Epidermal melanocyte (primary cell): ENCODE measurements at regions not wholly inside any gene's neighbourhood (a gene's known extent, or its start where the extent isn't known, plus 50 kb on each side); places are given as distances from the start of the nearest gene placed in this dataset.

Source experiments
- DNase-seq: peaks from one replicate; pipeline ENCODE4 v3.0.0; 2011; ENCODE audit warnings: low spot score; ENCODE audit not compliant: insufficient read length

DNA sequence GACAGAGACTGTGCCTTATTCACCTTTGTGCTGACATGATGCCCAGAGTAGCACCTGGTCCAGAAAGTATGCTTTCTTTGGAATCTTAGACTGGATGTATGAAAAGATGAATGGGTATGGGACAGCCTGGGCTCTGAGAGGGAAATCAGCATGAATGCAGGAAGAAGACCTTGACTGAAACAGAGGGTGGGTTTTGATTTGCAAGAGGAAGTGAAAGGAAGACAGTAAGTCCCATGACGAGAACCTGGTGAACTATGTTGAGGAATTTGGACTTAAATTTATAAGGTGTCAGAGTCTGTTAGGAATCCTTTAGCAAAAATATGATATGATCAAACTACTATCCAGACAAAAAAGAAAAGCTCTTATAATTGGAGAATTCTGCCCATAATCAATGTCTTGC is 301.9 kb downstream of the SPRY2 start:
- no peak for DNase-seq

DNA sequence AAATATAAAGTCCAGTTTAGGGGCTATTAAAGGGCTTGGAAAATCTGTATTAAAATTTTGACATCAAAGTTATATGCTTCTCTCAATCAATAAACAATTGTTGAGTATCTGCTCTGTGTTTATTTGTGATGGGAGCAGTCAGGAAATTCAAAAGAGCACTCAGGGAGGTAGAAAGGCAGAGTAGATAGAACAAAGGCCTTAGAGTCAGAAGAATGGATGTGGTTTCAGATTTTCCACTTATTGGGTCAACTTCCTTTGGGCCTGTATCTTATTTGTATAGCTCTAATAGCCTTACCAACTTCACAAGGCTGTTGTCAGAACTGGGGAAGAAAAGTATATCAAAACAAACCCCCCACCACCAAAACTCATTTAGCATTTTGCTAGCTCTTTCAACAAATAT is 302.6 kb downstream of the SPRY2 start:
- DNase-seq, result no peak

DNA sequence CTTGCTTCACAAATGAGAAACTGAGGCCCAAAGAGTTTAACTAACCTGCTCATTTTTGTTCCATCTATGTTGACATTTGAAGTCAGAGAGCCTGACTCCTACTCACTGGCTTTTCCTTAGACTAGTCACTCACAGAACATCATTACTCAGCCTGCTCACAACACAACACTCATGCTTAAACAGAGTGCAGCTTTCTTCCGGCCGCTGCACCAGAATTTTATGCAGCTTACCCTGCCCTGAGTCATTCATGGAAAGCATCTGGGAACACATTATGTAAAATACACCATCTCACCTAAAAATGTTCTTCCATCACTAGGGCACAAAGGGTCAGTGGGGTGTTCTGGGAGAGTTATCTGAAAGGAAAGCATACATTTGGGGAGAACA is 303.4 kb downstream of the SPRY2 start:
- DNase-seq, result peak; percentile 18

DNA sequence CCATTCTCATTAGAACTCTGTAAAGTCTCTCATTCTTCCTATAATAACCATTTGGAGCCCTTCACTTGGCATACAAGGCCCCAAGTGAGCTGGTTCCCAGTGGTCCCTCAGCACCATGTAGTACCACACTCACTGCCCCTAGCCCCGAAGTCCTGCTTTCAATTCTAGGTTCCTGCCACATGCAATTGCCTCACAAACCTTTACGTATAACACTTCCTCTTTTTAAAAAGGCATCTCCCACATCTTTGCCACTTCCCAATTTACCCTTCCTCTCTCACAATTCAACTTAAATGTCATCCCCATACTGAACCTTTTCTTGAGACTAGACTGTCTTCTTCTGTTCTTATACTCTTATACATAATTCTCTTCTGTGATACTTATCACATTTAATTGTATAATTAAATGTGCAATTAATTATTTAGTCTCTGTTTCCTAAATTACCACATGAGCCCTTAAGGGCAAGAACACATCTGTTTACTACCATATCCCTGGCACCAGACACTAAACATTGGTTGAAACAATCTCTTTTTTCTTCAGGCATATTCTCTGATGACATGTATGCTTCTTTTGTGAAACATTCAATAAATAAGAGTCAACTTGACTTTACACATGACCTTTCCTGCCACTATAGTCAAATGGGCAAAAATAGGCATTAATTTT is 304.0 kb downstream of the SPRY2 start:
- no peak for DNase-seq

DNA sequence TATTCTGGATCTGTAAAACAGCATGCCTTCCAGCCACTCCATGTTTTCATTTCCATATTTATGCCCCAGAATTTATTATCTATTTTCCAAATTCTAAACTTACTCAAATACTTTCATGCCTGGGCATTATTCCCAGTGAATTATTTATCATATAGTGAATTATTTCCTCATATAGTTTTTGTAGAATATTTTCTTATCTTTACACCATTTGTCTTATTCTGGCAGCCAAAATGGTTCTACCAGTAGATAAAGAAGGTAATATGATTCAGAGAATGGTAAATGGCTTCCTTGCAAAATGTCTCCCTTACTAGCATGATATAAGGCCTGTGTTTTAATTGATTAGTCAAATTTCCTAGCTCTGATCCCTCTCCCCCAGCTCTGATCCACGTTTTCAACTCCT is 305.8 kb downstream of the SPRY2 start:
- no peak for DNase-seq

DNA sequence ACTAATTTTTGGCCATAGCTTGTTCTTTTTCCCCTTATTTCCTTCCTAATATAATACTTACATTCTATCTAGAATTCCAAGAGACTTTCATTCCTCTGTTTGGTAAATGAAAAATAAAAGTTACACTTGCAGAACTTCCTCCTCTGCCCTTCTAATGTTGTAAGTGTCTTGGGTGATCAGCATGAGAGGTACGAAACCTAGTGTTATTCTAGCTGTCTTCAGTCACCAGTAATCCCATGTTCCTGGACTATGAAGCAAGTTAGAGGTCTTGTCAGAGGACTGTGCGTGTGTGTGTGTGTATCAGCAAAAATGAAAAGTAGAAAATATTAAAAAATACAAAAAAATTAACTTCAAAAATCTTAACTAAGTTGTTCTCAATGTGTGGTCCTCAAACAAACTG is 307.0 kb downstream of the SPRY2 start:
- no peak for DNase-seq

DNA sequence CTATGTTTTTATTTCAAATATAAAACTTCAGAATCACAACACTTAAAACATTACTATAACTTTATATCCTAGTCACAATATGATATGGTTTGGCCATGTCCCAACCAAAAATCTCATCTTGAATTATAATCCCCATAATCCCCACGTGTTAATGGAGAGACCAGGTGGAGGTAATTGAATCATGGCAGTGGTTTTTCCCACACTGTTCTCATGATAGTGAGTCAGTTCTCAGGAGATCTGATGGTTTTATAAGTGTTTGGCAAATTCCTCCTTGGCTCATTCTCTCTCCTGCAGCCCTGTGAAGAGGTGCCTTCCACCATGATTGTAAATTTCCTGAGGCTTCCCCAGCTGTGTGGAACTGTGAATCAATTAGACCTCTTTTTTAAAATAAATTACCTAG is 307.6 kb downstream of the SPRY2 start:
- no peak for DNase-seq

DNA sequence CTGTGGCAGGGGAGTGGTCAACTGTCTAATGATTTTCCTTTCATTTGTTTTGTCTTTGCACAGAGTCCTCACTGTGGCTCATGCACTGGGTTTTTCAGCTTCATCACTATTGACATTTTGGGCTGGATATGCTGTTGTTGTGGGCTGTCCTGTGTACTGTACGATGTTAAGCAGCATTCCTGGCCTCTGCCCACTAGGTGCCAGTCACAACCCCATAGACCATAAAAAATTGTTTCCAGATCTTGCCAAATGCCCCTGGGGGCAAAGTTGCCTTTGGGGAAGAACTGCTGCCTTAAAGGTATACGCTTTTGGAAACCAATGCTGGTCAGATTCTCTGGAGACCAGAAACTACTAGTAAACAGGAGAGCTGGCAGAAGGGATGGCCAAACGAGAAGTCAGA is 310.4 kb downstream of the SPRY2 start:
- no peak for DNase-seq

DNA sequence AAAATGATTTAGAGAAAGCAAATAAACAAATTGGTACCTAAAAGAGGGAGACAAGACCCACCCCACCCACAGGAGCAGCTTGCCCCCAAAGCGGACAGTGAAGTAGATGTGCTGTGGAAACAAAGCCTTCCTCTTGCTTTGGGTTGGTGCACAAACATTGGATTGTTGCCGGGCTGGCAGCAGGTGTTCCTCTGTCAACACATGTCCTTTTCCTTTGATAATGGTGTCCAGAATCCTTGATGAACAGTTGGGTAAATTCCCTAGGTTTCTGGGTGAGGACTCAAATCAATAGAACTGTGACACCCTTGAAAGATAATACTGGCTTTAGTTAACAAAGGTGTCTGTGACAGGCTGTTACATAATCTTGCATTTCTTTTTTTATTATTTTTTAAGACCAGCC is 311.8 kb downstream of the SPRY2 start:
- DNase-seq, result no peak

DNA sequence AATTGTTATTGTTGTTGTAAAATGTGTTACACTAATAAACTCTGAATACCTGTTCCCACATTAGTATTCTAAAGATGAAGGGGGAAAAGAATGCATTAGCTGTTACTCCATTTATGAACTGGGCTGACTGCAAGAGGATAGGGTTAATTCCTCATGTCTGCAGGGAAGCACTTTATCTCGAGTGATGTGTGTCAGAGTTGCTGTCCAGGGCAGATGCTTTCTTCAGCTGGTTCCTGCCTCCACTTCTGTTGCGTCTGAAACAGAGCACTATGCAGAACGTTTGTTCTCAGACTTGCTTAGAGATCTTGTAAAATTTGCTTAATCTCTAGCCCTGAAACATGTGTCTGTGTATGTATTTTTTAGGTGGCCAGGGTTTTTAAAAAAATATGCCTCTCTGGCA is 318.8 kb downstream of the SPRY2 start:
- no peak for DNase-seq

DNA sequence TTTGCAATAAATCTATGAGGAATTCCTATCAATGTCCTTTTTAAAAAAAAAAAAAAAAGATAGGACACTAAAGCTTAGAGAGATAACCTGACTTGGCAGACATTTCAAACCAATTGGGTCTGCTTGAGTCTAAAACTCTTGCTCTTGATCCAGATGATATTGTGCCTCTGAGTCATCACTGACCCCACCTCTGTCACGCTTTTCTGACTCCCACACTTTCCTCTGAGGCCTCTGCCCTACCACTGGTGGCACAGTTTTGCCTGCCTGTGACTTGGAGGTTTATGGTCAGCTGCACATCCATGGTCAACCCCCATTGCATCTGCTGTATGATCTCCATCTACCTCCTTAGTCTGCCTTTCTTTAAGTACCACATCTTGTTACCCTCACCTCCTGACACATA is 328.7 kb downstream of the SPRY2 start:
- no peak for DNase-seq

DNA sequence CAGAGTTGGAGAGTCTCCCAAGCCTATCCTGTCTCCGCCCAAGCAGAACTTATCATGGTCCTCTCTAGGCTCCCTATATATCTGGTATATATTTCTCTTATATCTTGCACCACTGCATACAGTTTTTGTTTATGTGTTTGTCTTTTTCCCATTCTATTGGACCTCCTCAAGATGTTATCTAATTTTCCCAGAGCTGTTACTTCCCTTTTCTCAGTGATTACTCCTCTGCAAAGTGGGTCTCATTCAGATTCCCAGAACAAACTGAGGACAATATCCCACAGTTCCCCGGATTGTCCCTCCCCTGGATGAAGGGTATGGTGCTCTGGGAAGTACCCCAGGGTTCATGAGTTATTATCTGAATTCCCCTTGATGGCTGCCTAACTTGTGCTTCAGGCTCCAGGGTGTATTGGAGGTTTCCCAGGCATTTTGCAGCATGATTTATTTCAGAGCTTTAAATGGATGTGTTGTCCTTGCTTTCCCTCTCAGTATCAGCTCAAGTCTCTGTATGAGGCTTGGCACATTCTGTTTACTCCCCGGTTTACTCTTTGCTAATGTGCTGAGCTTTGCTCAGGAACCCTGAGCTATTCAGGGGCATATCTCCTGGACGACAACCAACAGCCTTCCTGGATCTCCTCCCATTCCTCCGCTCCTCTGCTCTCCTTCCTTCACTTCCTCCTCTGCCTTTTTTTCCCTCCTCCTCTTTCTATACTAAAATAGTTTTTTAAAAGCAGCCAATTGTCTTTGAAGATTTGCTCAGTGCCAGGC is 329.3 kb downstream of the SPRY2 start:
- DNase-seq, result peak; percentile 64

DNA sequence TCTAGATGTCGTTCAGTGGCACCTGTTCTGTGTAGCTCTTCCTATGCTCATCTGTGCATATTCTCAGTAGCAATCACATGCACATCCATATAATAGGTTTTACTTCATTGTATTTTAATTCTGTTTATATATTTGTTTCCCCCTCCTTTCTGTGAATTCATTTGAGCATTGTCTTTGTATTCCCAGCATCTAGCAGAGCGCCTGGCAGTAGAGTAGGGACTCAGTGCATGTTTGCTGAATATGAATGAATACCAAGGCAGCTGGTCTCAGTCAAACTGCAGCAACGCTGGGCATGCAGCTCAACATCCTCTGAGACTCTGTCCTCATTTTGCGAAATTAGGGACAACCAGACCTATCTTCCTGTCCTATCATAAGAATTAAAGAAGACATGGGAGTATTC is 330.1 kb downstream of the SPRY2 start:
- no peak for DNase-seq

DNA sequence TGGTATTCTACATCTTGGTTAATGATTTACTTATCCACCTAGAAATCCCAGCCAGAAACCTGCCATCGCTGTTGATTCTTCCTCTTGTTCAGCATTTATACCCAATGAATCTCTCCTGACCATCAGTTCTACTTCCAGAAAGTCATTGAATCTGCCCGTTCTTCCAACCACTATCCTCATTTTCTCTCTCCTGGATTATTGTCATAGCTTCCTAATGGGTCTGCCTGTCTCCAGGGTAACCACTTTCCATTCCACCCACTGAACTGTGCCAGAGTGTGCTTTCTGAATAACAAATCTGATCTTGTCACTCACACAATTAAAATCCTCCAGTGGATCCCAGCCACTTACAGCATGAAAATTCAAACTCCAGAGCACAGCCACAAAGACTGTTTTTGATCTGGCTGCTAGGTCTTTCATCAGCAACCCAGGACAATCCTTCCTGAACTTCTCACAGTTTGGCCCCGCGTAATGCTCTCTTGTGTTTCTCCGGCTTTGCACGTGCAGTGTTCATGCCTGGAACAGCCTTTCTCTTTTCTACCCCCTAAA is 330.6 kb downstream of the SPRY2 start:
- DNase-seq, result no peak

DNA sequence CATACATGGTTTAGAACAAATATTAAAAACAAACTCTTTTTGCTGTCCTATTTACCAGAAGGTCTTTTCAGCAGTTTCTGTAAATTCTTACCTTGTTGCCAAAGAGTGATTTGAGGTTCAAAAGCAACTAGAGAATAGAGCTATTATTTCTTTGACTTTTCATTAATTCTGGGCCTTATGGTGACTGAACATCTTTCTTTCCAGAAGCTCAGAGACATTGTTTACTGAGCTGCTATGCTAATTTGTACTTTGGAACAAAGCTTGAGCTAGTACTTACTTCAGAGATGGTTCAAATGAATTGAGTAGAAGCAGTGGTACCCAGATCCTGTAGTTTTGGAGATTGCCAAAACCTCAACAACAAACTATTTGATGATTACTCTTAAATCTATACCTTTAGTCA is 331.2 kb downstream of the SPRY2 start:
- no peak for DNase-seq

DNA sequence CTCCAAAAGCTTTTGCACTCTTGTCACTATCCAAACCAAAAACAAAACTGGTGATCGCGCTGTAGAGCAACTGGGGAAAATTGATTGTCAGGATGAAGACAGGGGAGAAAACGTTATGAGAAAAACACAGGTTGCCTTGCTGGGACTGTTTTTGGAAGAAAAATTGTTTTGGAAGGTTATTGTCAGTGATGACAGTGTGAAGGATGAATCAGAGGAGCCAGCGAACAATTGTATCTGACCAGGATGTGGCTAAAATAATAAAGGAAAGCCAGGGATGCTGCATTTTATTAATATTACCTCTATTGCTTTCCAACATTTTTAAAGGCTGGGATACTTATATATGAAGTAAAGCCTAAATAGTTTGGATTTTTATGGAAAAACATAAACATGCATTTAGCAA is 334.0 kb downstream of the SPRY2 start:
- DNase-seq, result no peak

DNA sequence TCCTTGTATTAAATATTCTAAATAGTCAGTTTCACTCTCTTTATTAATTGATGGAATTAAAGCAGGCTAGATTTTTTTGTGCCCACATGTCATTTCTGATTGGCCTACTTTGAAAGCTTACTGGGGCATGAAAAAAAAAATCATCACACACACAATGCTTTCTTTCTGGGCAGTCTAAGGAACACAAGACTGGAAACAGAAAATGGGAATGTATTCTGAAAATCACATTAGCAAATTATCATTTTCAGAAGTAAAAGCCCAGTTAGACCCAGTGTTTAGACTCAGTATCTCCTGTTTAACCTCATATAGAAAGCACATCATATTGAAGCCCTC is 339.4 kb downstream of the SPRY2 start:
- DNase-seq, result no peak

DNA sequence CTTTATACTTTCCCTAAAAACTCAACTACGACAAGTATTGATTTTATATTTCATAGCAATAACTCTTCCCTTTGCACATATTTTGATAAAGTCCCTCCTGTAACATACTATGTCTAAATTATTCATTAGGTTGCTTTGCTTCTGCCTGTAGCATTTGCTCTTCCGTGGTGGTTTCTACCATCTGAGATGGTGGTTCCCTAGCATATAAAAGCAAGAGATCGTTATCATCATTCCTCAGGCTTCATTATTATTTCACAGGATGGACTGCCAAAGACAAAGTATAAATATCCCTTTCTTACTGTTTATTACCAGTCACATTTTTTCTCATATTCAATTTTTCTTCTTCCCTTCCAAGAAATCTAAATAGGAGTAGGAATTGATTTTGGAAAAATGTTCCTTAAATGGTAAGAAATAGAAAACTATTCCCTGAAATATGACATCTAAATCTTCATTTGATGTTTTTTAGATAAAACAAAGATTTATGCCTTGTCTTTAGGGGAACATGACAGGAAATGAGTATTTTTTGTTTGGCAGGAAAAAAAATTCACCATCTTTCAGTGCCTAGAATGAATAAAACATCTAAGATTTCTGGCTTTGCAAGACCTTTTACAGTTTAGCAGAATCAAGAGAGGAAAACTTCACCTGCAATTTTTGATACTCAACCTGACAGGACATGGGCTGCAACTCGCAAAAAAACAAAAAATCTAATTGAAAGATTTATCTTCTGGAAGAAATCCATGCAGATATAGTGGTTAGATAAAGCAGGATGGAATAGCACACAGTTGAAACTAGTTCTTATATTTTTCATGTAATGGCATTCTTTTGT is 340.0 kb downstream of the SPRY2 start:
- DNase-seq, result no peak

DNA sequence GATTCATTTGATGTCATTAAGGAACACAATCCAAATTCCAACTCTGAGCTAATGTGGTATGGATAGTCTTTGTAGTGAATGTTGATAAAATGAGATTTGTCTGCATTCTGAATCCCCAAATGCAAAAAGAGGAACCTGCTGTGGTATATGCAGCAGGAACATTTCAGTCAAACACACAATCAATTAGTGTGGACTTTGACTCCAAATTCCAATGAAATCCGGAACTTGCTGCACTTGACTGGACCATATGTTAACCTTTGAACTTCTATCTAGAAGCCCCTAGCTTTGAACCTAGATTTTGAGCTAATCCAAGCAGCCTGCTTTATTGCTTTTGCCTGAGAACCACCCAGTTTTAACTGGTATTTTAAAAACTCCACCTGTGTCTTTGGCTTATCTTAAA is 341.3 kb downstream of the SPRY2 start:
- DNase-seq, result no peak

DNA sequence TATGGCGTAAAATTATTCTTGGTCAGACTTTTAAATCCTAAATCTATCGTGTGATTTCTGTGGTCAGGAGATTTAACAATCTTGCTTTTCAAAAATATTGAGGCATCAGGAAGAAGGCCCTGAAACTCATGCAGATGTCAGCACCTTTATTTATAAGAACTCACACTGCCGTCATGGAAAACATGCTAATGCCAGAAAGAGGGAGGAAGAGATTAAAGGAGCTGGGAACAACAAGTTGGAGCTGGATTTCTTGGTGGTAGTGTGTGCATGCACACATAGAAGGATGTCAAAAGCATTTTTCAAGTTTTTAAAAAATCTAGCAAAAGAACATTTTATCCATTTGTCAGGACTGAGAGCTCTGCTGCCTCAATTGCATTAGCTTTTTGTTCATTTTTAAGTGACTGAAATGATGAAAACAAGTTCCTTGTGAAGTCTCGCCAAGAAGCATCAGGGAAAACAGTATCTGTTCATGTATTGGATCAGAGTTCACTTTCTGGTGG is 342.5 kb downstream of the SPRY2 start:
- DNase-seq, result no peak

DNA sequence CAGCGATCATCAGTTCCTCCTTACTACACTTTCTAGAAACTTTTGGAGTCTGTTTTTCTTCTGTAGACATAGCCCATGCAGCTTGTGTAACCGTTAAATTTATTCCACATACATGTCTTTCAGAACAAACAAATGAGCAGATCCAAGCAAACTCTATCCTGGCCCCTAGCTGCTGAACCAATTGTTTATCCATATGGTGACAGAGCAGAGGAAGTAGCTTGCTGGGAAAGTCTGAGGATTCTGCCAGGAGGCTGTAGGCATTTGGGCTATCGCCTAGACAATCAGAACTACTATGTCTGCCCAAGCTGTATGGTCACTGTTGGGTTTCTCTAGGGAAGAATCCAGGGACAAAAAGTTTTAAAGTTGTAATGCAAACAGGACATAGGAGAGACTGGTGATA is 343.7 kb downstream of the SPRY2 start:
- no peak for DNase-seq

DNA sequence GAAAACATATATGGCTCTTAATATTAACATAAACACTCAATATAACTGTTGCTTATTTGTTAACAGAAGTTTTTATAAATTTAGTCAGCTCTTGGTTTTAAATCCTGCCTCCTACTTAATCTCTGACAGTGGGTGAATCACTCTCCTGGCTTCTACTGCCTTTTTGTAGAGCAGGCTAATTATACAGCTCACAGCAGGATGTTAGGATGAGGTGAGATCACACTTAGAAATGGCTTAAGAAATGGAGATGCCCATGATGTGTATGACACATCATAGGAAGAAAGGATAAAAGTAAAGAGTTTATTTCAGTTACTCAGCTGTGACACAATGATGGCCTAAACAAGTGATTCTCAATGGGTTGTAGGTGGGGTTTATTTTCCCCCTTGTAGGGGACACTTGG is 345.6 kb downstream of the SPRY2 start:
- DNase-seq, result no peak
